Right atrium auricular region (tissue), 2 donors: ENCODE measurements at regions not wholly inside any gene's neighbourhood (a gene's known extent, or its start where the extent isn't known, plus 50 kb on each side); places are given as distances from the start of the nearest gene placed in this dataset.

Experiments
- DNase-seq: peaks from one replicate; pipeline ENCODE4 v3.0.0-alpha.2; 2019; ENCODE audit warnings: low spot score
- H3K27ac ChIP-seq, 2 donors: fragments of 200-600 bp; sonication (generic); 1 replicate in 1 of 2; 2 replicates in 1 of 2; pipeline ENCODE4 v1.5.1; 2016 to 2019
- H3K27me3 ChIP-seq, 2 donors: fragments of 200-600 bp; sonication (generic); one replicate each; pipeline versions ENCODE4 v1.5.1 to v1.6.0; 2017 to 2019
- H3K36me3 ChIP-seq: fragments of 200-600 bp; sonication (generic); one replicate; pipeline ENCODE4 v1.5.1; 2016
- H3K4me1 ChIP-seq, 2 donors: fragments of 200-600 bp; sonication (generic); one replicate each; pipeline versions ENCODE4 v1.5.1 to v1.6.0; 2017 to 2019
- H3K4me3 ChIP-seq, 2 donors: fragments of 200-600 bp; sonication (generic); 1 replicate in 1 of 2; 2 replicates in 1 of 2; pipeline ENCODE4 v1.5.1; 2017 to 2019; ENCODE audit warnings: mild to moderate bottlenecking in 1 of 2, moderate library complexity in 1 of 2
- H3K9me3 ChIP-seq, 2 donors: fragments of 200-600 bp; sonication (generic); one replicate each; pipeline ENCODE4 v1.5.1; 2019
- CTCF ChIP-seq, 2 donors: fragments of 200-600 bp; sonication (generic); IDR thresholded peaks; one replicate each; pipeline ENCODE4 v1.5.1; 2019; ENCODE audit warnings: antibody characterized with exemption in 2 of 2

- H3K4me1 ChIP-seq: no peaks in the 10 kb centered on the region
- H3K27me3 ChIP-seq: no peaks in the 10 kb centered on the region
- no peaks in the 10 kb centered on the region for H3K36me3 ChIP-seq
- no peak for DNase-seq
- H3K27ac ChIP-seq: no peak overlapping the region
- H3K9me3 ChIP-seq: no peaks in the 10 kb centered on the region
- no peak overlapping the region for H3K4me3 ChIP-seq
- no peak for TF ChIP-seq CTCF (IDR thresholded peaks at IDR 0.05)
These were observed 132.9 kb downstream of the ZC3H11B start for GRCh38 chr1:219480011-219480410.

- H3K27ac ChIP-seq: no peak overlapping the region
- H3K4me1 ChIP-seq: no peaks in the 10 kb centered on the region
- DNase-seq: no peak
- H3K36me3 ChIP-seq: no peaks in the 10 kb centered on the region
- no peak overlapping the region for H3K4me3 ChIP-seq
- no peaks in the 10 kb centered on the region for H3K27me3 ChIP-seq
- H3K9me3 ChIP-seq: no peaks in the 10 kb centered on the region
- no peak for TF ChIP-seq CTCF (IDR thresholded peaks at IDR 0.05)
These were observed 134.1 kb downstream of the ZC3H11B start for GRCh38 chr1:219478811-219479210.

DNA sequence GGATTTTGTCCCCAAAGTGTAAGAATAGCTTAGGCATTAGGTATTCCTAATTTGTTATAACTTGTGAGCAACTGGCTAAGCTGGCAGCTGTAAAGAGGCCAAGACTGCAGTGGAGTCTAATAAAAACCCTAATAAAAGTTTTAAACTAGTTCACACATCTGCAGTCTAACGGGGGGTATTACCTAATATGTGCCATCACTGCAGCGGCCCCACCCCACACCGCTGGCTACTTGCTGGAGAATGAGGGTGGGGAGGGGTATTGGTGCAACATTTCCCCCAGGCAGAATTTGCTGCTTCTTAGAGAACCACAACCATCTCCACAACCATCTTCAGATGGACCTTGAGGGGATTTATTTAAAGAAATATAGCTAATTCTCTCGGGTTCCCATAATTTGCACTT lies 135.0 kb downstream of the ZC3H11B start:
- H3K27ac ChIP-seq: no peak overlapping the region
- no peak for TF ChIP-seq CTCF (IDR thresholded peaks at IDR 0.05)
- no peak overlapping the region for H3K4me3 ChIP-seq
- DNase-seq: no peak
- H3K4me1 ChIP-seq: no peaks in the 10 kb centered on the region
- H3K27me3 ChIP-seq: no peaks in the 10 kb centered on the region
- H3K36me3 ChIP-seq: no peaks in the 10 kb centered on the region
- no peaks in the 10 kb centered on the region for H3K9me3 ChIP-seq

- H3K9me3 ChIP-seq: no peaks in the 10 kb centered on the region
- TF ChIP-seq CTCF (IDR thresholded peaks at IDR 0.05): no peak
- no peaks in the 10 kb centered on the region for H3K4me1 ChIP-seq
- H3K4me3 ChIP-seq: no peak overlapping the region
- H3K27me3 ChIP-seq: no peaks in the 10 kb centered on the region
- H3K27ac ChIP-seq: no peak overlapping the region
- H3K36me3 ChIP-seq: no peaks in the 10 kb centered on the region
- DNase-seq: no peak
These were observed 136.2 kb downstream of the ZC3H11B start for GRCh38 chr1:219476716-219477115.

- Histone ChIP-seq H3K36me3 (no peaks in the 10 kb centered on the region), H3K27ac (no peak overlapping the region), H3K4me3 (no peak overlapping the region), H3K9me3 (no peaks in the 10 kb centered on the region), H3K27me3 (no peaks in the 10 kb centered on the region), H3K4me1 (no peaks in the 10 kb centered on the region)
- no peak for DNase-seq
- no peak for TF ChIP-seq CTCF (IDR thresholded peaks at IDR 0.05)
These were observed 136.8 kb downstream of the ZC3H11B start for GRCh38 chr1:219476116-219476515.

DNA sequence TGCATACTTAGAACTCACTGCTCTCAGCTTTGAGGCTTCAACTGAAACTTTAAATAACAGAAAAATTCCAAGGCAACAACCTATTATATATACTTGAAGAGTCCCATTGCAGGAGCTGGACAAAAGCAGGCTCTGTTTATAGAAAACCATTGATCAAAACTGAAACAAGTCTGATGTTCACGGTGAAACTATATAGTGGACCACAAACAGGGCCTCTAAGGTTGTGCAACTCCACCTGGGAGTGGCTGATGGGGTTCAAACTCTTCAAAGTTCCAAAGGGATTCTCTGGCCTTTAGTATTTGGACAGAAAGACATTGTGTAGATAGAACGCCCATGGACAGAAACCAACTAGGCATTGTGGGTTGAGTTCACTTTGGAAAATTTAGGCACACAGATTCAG lies 140.3 kb downstream of the ZC3H11B start:
- Histone ChIP-seq H3K27me3 (no peaks in the 10 kb centered on the region), H3K27ac (no peak overlapping the region), H3K36me3 (no peaks in the 10 kb centered on the region), H3K4me3 (no peak overlapping the region), H3K9me3 (no peaks in the 10 kb centered on the region), H3K4me1 (no peaks in the 10 kb centered on the region)
- DNase-seq: no peak
- TF ChIP-seq CTCF (IDR thresholded peaks at IDR 0.05): no peak
